ENCODE measurements at regions not wholly inside any gene's neighbourhood (a gene's known extent, or its start where the extent isn't known, plus 50 kb on each side); places are given as distances from the start of the nearest gene placed in this dataset.

- Histone ChIP-seq H3K27ac (ENCODE audit: extremely low read depth, low read depth, low read length) (no peak overlapping the region), H3K36me3 (ENCODE audit: control insufficient read depth in 2 of 2, insufficient read depth in 1 of 2, low read length in 2 of 2) (no peaks in the 10 kb centered on the region), H3K4me1 (ENCODE audit: control insufficient read depth, insufficient read depth, low read length) (no peaks in the 10 kb centered on the region), H3K4me3 (ENCODE audit: low read depth, low read length) (no peak overlapping the region), H3K9me3 (ENCODE audit: control insufficient read depth, insufficient read depth, low read depth, low read length) (no peaks in the 10 kb centered on the region)
- TF ChIP-seq ZNF324 (tag by site-specific recombination; IDR thresholded peaks at IDR 0.05) (no peak), ZNF623 (tag by site-specific recombination; IDR thresholded peaks at IDR 0.05) (no peak)
- ChIA-PET POLR2A (no interaction called here), CTCF (no interaction called here)
Observed at GRCh38 chr5:98585661-98586310, 187.7 kb upstream of the RGMB start.

GRCh38 chr5:98586581-98586980, 186.9 kb upstream of the RGMB start:
- Histone ChIP-seq H3K4me1 (ENCODE audit: control insufficient read depth, insufficient read depth, low read length) (no peaks in the 10 kb centered on the region), H3K36me3 (ENCODE audit: control insufficient read depth in 2 of 2, insufficient read depth in 1 of 2, low read length in 2 of 2) (no peaks in the 10 kb centered on the region), H3K4me3 (ENCODE audit: low read depth, low read length) (no peak overlapping the region), H3K9me3 (ENCODE audit: control insufficient read depth, insufficient read depth, low read depth, low read length) (no peaks in the 10 kb centered on the region), H3K27ac (ENCODE audit: extremely low read depth, low read depth, low read length) (no peak overlapping the region)
- POLR2A ChIA-PET, result no interaction called here
- TF ChIP-seq KLF16 (tag by site-specific recombination; IDR thresholded peaks at IDR 0.05) (no peak), ZNF785 (tag by site-specific recombination; IDR thresholded peaks at IDR 0.05) (no peak), ZNF214 (tag by site-specific recombination; IDR thresholded peaks at IDR 0.05; ENCODE audit: borderline replicate concordance) (no peak), ZBTB6 (tag by site-specific recombination; IDR thresholded peaks at IDR 0.05) (no peak), ZNF292 (tag by site-specific recombination; IDR thresholded peaks at IDR 0.05; ENCODE audit: borderline replicate concordance, low read depth) (no peak), CTCF (tag by site-specific recombination; IDR thresholded peaks at IDR 0.05) (no peak), GLI2 (tag by site-specific recombination; IDR thresholded peaks at IDR 0.05; ENCODE audit: borderline replicate concordance, low read depth) (no peak), ZNF133 (tag by site-specific recombination; IDR thresholded peaks at IDR 0.05) (no peak), ZNF26 (tag by site-specific recombination; IDR thresholded peaks at IDR 0.05) (no peak), KLF7 (tag by site-specific recombination; IDR thresholded peaks at IDR 0.05; ENCODE audit: borderline replicate concordance) (no peak), ZNF621 (tag by site-specific recombination; IDR thresholded peaks at IDR 0.05) (no peak), ZNF302 (tag by site-specific recombination; IDR thresholded peaks at IDR 0.05; ENCODE audit: low read depth) (no peak), ZNF514 (tag by site-specific recombination; IDR thresholded peaks at IDR 0.05) (no peak)
- CTCF ChIA-PET, result no interaction called here

GRCh38 chr5:98587166-98587565, 186.3 kb upstream of the RGMB start:
- no peaks in the 10 kb centered on the region for H3K9me3 ChIP-seq (ENCODE audit: control insufficient read depth, insufficient read depth, low read depth, low read length)

More at GRCh38 chr5:98587166-98587565, 186.3 kb upstream of the RGMB start:
- POLR2A ChIA-PET, result no interaction called here
- CTCF ChIA-PET, result no interaction called here
- no peak overlapping the region for H3K27ac ChIP-seq (ENCODE audit: extremely low read depth, low read depth, low read length)
- TF ChIP-seq ZNF112 (tag by site-specific recombination; IDR thresholded peaks at IDR 0.05) (no peak), TSHZ1 (tag by site-specific recombination; IDR thresholded peaks at IDR 0.05; ENCODE audit: borderline replicate concordance) (no peak), KLF8 (tag by site-specific recombination; IDR thresholded peaks at IDR 0.05) (no peak), WT1 (tag by site-specific recombination; IDR thresholded peaks at IDR 0.05) (no peak)
- H3K36me3 ChIP-seq (ENCODE audit: control insufficient read depth in 2 of 2, insufficient read depth in 1 of 2, low read length in 2 of 2), result no peaks in the 10 kb centered on the region
- H3K4me3 ChIP-seq (ENCODE audit: low read depth, low read length), result no peak overlapping the region
- H3K4me1 ChIP-seq (ENCODE audit: control insufficient read depth, insufficient read depth, low read length), result no peaks in the 10 kb centered on the region
